Sigmoid colon (tissue), 6 donors: ENCODE measurements at regions not wholly inside any gene's neighbourhood (a gene's known extent, or its start where the extent isn't known, plus 50 kb on each side); places are given as distances from the start of the nearest gene placed in this dataset.

Experiments used
- DNase-seq: peaks from one replicate; pipeline ENCODE4 v3.0.0-alpha.2; 2019
- H3K27ac ChIP-seq, 4 donors: fragments of 200-600 bp; sonication (generic); one replicate each; pipeline ENCODE4 v1.5.1; 2016 to 2019; ENCODE audit warnings: mild to moderate bottlenecking in 1 of 4
- H3K27me3 ChIP-seq, 3 donors: fragments of 200-600 bp; sonication (generic); one replicate each; pipeline ENCODE4 v1.5.1; 2019; ENCODE audit warnings: mild to moderate bottlenecking in 1 of 3
- H3K36me3 ChIP-seq, 4 donors: fragments of 200-600 bp; sonication (generic); one replicate each; pipeline ENCODE4 v1.5.1; 2016 to 2019
- H3K4me1 ChIP-seq, 4 donors: fragments of 200-600 bp; sonication (generic); one replicate each; pipeline ENCODE4 v1.5.1; 2017 to 2019
- H3K4me3 ChIP-seq, 4 donors: fragments of 200-600 bp; sonication (generic); one replicate each; pipeline ENCODE4 v1.5.1; 2017 to 2019; ENCODE audit warnings: mild to moderate bottlenecking in 2 of 4, moderate library complexity in 1 of 4
- H3K9me3 ChIP-seq, 4 donors: fragments of 200-600 bp in 3 of 4; sonication (generic) in 3 of 4; one replicate each; pipeline versions ENCODE4 v1.5.1 to v1.6.1; 2013 to 2019
- CTCF ChIP-seq, 4 experiments: fragments of 450-650 bp in 3 of 4; fragments of 200-600 bp in 1 of 4; IDR thresholded peaks; one replicate each; pipeline ENCODE4 v1.5.1; 2016 to 2019; ENCODE audit warnings: antibody characterized with exemption in 4 of 4, mild to moderate bottlenecking in 3 of 4, moderate library complexity in 2 of 4
- EP300 ChIP-seq, 4 donors: sonication (generic); formaldehyde crosslinking; IDR thresholded peaks; one replicate each; pipeline ENCODE4 v1.6.1; 2017; ENCODE audit warnings: antibody characterized with exemption in 4 of 4
- POLR2A ChIP-seq, 2 donors: fragments of 450-650 bp; IDR thresholded peaks; one replicate each; pipeline ENCODE4 v1.6.1; 2016; ENCODE audit warnings: antibody characterized with exemption in 2 of 2, mild to moderate bottlenecking in 2 of 2, moderate library complexity in 2 of 2
- POLR2AphosphoS5 ChIP-seq, 4 donors: sonication (generic); formaldehyde crosslinking; IDR thresholded peaks; one replicate each; pipeline ENCODE4 v1.6.1; 2017; ENCODE audit warnings: antibody characterized with exemption in 4 of 4
- WGBS, 2 donors: extraction: QIAGEN DNeasy Blood & Tissue Kit; methylation state at CpG; one replicate each; pipeline ENCODE4 v1.1.7; 2013; 5-methylcytosine and 5-hydroxymethylcytosine counted together
- intact Hi-C: fragments of 100-400 bp; cut with DNase I; formaldehyde crosslinking; loops from one replicate; pipeline ENCODE4 v1.15.1; 2023
- donor health status: healthy with polysubstance abuse.
- donor health status: healthy.

- TF ChIP-seq CTCF (IDR thresholded peaks at IDR 0.05) (peak in 2 of 4 experiments; percentile 12 to 35), EP300 (IDR thresholded peaks at IDR 0.05) (no peak)
- no peak for DNase-seq
- no peaks in the 10 kb centered on the region for H3K36me3 ChIP-seq
- H3K9me3 ChIP-seq = no peaks in the 10 kb centered on the region
- 14 to 17% methylated on average over 3 of the region's 3 CpGs for WGBS, 2 donors
- H3K27ac ChIP-seq = no peak overlapping the region
- peaks cover 0 to 18% (median 3%) of the 10 kb centered on the region in 4 donors for H3K4me1 ChIP-seq
- intact Hi-C loops = loop anchor here (10.0 kb wide), 1 partner anchor 254 kb away; no protein-coding TSS in a partner anchor
- H3K4me3 ChIP-seq = no peak overlapping the region
- H3K27me3 ChIP-seq = no peaks in the 10 kb centered on the region
These were observed 77.3 kb upstream of the NOCT start for GRCh38 chr4:138938366-138938690.

GRCh38 chr4:138935135-138935807, 80.3 kb upstream of the NOCT start:
- Histone ChIP-seq H3K4me3 (no peak overlapping the region), H3K4me1 (peaks cover 0 to 18% (median 3%) of the 10 kb centered on the region in 4 donors), H3K27me3 (no peaks in the 10 kb centered on the region), H3K36me3 (no peaks in the 10 kb centered on the region), H3K9me3 (no peaks in the 10 kb centered on the region), H3K27ac (no peak overlapping the region)
- intact Hi-C loops = loop anchor here (10.0 kb wide), 1 partner anchor 250 kb away; no protein-coding TSS in a partner anchor
- WGBS, 2 donors = 27 to 65% methylated on average over 4 of the region's 4 CpGs
- DNase-seq = no peak
- TF ChIP-seq EP300 (IDR thresholded peaks at IDR 0.05) (no peak), POLR2AphosphoS5 (IDR thresholded peaks at IDR 0.05) (peak in 2 of 4 donors; percentile 25 to 59), POLR2A (IDR thresholded peaks at IDR 0.05) (no peak)

- Histone ChIP-seq H3K27me3 (no peaks in the 10 kb centered on the region), H3K4me1 (no peaks in the 10 kb centered on the region), H3K36me3 (no peaks in the 10 kb centered on the region), H3K4me3 (no peak overlapping the region), H3K27ac (no peak overlapping the region), H3K9me3 (no peaks in the 10 kb centered on the region)
- intact Hi-C loops = no loop called here
- TF ChIP-seq CTCF (IDR thresholded peaks at IDR 0.05) (no peak), POLR2A (IDR thresholded peaks at IDR 0.05) (no peak)
- DNase-seq = no peak
These were observed 88.5 kb upstream of the NOCT start for GRCh38 chr4:138927072-138927471.

GRCh38 chr4:138925495-138925894, 90.1 kb upstream of the NOCT start:
- DNase-seq = no peak
- Histone ChIP-seq H3K27ac (no peak overlapping the region), H3K36me3 (no peaks in the 10 kb centered on the region), H3K9me3 (no peaks in the 10 kb centered on the region), H3K4me1 (no peaks in the 10 kb centered on the region), H3K4me3 (no peak overlapping the region), H3K27me3 (no peaks in the 10 kb centered on the region)
- 80 to 81% methylated on average over 3 of the region's 3 CpGs for WGBS, 2 donors
- intact Hi-C loops = no loop called here
- TF ChIP-seq CTCF (IDR thresholded peaks at IDR 0.05) (no peak), POLR2AphosphoS5 (IDR thresholded peaks at IDR 0.05) (no peak), POLR2A (IDR thresholded peaks at IDR 0.05) (no peak), EP300 (IDR thresholded peaks at IDR 0.05) (no peak)

GRCh38 chr4:138919094-138919936, 96.3 kb upstream of the NOCT start:
- no peaks in the 10 kb centered on the region for H3K36me3 ChIP-seq
- peak; percentile 73 for DNase-seq
- intact Hi-C loops = loop anchor here (5.0 to 10.0 kb wide), 2 partner anchors 47 to 885 kb away; no protein-coding TSS in a partner anchor
- H3K27me3 ChIP-seq = no peaks in the 10 kb centered on the region
- 36 to 44% methylated on average over 27 of the region's 27 CpGs for WGBS, 2 donors
- H3K9me3 ChIP-seq = no peaks in the 10 kb centered on the region
- H3K27ac ChIP-seq = no peak overlapping the region
- H3K4me3 ChIP-seq = no peak overlapping the region
- H3K4me1 ChIP-seq = peaks cover 0 to 8% (median 0%) of the 10 kb centered on the region in 4 donors
- TF ChIP-seq POLR2AphosphoS5 (IDR thresholded peaks at IDR 0.05) (no peak), POLR2A (IDR thresholded peaks at IDR 0.05) (no peak), EP300 (IDR thresholded peaks at IDR 0.05) (no peak), CTCF (IDR thresholded peaks at IDR 0.05) (peak; percentile 25 to 78 (median 50))
